ENCODE measurements at regions not wholly inside any gene's neighbourhood (a gene's known extent, or its start where the extent isn't known, plus 50 kb on each side); places are given as distances from the start of the nearest gene placed in this dataset.
"Not testable (repeated sequence)": the region's sequence is repeated elsewhere in the genome, so short reads cannot be mapped to it uniquely, and the experiment has no call there.

DNA sequence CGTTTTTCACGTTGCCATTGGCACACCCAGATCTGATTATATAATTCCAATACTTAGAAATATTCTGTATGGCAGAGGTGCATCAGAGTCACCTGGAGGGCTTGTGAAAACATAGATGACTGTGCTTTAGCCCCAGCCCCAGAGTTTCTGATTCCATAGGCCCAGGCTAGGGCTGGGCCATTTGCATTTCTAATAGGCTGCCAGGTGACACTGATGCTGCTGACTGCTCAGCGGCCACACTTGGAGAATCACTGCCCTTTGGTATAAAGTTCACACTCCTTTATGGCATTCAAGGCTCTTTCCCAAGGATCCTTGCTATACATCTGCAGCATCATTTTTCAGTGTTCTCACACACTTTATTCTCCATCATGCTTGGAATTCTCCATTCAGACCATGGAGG is 137.1 kb downstream of the AKAP11 start:
- in situ Hi-C loops (cut with MboI; ENCODE audit: low pct_unique_long_range_greater_than_20kb in 2 of 9, low sequenced_read_pairs in 9 of 9, unreplicated experiment in 9 of 9), result no loop called here
- H3K4me3 ChIP-seq, result no peak overlapping the region
- WGBS, 10 experiments, result 0 to 86% (median 48%) methylated on average over 1 to 3 of the region's 3 CpGs; no CpG with 5 or more reads in 1 of the 10 experiments
- no peak overlapping the region for H3K27ac ChIP-seq
- H3K4me1 ChIP-seq (replicated peaks in 1 of 2), result no peaks in the 10 kb centered on the region
- no peak for ATAC-seq (replicated peaks in 6 of 8)

DNA sequence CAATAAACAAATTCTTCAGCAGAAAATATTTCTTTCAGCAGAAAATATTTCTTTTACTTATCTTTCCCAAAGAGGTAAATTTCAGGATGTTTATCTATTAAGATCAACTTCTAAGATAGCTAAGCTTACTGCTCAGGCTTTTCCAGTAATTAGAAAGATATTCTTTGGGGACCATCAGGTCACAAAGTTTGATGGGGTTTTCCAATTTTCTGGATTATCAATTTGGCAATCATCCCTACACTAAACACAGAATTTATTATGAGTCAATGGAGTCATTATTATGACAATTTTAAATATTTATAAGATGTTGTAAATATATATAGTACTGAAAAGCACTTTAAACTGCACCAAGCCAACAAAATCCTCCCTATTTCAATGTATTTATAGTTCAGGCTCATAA is 137.6 kb downstream of the AKAP11 start:
- Histone ChIP-seq H3K4me3 (no peak overlapping the region), H3K4me1 (replicated peaks in 1 of 2) (no peaks in the 10 kb centered on the region), H3K27ac (no peak overlapping the region)
- in situ Hi-C loops (cut with MboI; ENCODE audit: low pct_unique_long_range_greater_than_20kb in 2 of 9, low sequenced_read_pairs in 9 of 9, unreplicated experiment in 9 of 9), result no loop called here
- no peak for ATAC-seq (replicated peaks in 6 of 8)

DNA sequence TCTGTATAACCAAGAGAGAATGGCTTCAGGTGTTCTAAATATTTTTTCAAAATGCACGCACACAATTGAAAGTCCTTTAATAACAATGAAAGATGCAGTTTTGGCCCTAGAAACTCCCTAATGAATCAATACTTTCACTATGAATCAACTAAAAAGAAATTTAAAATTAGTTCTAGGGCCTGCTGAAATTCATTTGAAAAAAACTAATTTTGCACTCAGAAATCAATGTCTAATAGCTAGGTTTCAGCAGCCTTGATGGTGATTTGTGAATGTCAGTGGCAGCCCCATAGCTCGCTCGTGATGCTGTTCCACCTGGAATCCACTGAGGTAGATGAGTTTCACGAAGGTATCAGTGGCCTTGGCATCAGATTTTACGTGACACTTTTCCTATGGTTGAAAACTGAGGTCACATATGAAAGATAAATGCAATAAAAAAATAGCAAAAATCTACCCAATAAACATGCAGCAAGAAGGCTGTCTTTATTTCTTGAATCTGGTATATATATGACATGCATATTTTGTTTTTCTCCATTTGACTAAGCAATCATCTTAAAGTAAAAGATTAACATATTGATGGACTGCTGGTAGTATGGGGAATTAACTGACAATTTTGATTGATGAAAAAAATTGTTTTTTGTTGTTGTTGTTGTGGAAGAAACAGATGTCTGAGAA is 141.0 kb downstream of the AKAP11 start:
- H3K4me1 ChIP-seq (replicated peaks in 1 of 2), result no peaks in the 10 kb centered on the region
- H3K27ac ChIP-seq, result no peak overlapping the region
- no peak for ATAC-seq (replicated peaks in 6 of 8)
- WGBS, 10 experiments, result 19 to 97% (median 59%) methylated on average over 2 to 5 of the region's 5 CpGs; no CpG with 5 or more reads in 2 of the 10 experiments
- in situ Hi-C loops (cut with MboI; ENCODE audit: low pct_unique_long_range_greater_than_20kb in 2 of 9, low sequenced_read_pairs in 9 of 9, unreplicated experiment in 9 of 9), result no loop called here
- no peak overlapping the region for H3K4me3 ChIP-seq

DNA sequence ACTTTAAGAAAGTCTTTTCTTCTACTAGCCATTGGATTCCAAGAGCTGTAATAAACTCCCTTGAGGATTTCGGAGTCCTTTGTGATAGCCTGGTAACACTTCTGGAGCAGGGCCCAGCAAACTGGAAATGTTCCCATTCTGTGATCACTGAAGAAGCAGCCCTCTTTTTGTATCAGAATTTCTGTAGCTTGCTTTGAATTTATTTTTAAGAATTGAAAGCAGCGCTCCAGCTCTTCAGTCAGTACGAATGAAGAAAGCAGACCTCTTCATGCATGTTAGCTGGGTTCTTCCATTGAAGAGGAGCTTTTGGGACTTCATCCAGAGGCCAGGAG is 141.5 kb downstream of the AKAP11 start:
- ATAC-seq (replicated peaks in 6 of 8), result no peak
- Histone ChIP-seq H3K4me3 (no peak overlapping the region), H3K27ac (no peak overlapping the region), H3K4me1 (replicated peaks in 1 of 2) (no peaks in the 10 kb centered on the region)
- in situ Hi-C loops (cut with MboI; ENCODE audit: low pct_unique_long_range_greater_than_20kb in 2 of 9, low sequenced_read_pairs in 9 of 9, unreplicated experiment in 9 of 9), result no loop called here
- WGBS, 10 experiments, result 40 to 100% (median 84%) methylated on average over 1 to 3 of the region's 3 CpGs; no CpG with 5 or more reads in 3 of the 10 experiments

DNA sequence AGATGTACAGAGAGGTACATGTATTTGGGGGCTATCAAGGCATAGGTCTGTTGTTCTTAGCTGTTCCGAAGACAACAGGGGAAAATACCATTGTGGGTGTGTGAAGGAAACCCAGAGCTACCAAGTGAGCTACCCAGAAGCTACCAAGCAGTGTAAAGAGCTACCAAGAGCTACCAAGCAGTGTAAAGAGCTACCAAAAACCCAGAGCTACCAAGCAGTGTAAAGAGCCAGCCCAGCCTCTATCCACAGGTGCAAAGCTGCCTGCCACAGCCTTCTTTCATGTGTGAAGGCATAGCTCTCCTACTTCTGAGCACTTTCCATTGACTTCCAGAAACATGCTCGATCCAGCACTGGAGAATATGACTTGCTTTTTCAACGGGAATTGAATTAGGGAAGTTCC is 145.7 kb downstream of the AKAP11 start:
- Histone ChIP-seq H3K4me1 (replicated peaks in 1 of 2) (no peaks in the 10 kb centered on the region), H3K27ac (no peak overlapping the region), H3K4me3 (no peak overlapping the region)
- WGBS, 10 experiments, result 0 to 73% (median 53%) methylated on average over 1 to 3 of the region's 3 CpGs; no CpG with 5 or more reads in 1 of the 10 experiments
- in situ Hi-C loops (cut with MboI; ENCODE audit: low pct_unique_long_range_greater_than_20kb in 2 of 9, low sequenced_read_pairs in 9 of 9, unreplicated experiment in 9 of 9), result no loop called here
- no peak for ATAC-seq (replicated peaks in 6 of 8)

DNA sequence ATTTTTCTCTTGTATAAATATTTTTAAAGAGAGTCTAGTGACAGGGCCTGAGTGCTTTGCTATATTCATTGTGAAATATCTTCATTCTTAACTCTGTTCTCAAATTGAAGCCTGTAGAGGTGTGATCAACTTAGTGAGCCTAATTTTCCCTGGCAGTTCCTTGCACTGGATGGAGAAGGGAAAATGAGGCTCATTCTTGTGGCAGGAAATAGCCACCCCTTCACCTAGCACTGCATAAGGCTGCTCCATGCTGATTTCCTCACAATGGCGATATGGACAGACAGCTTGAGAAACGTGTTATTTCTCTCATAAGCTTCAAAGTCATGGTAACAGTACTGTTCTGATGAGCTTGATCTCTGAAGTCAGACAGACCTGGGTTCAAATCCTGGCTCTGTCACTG is 146.2 kb downstream of the AKAP11 start:
- Histone ChIP-seq H3K27ac (no peak overlapping the region), H3K4me3 (no peak overlapping the region), H3K4me1 (replicated peaks in 1 of 2) (no peaks in the 10 kb centered on the region)
- in situ Hi-C loops (cut with MboI; ENCODE audit: low pct_unique_long_range_greater_than_20kb in 2 of 9, low sequenced_read_pairs in 9 of 9, unreplicated experiment in 9 of 9), result no loop called here
- no peak for ATAC-seq (replicated peaks in 6 of 8)
- WGBS, 10 experiments, result 0 to 100% (median 79%) methylated on average over 1 to 2 of the region's 2 CpGs; no CpG with 5 or more reads in 5 of the 10 experiments

DNA sequence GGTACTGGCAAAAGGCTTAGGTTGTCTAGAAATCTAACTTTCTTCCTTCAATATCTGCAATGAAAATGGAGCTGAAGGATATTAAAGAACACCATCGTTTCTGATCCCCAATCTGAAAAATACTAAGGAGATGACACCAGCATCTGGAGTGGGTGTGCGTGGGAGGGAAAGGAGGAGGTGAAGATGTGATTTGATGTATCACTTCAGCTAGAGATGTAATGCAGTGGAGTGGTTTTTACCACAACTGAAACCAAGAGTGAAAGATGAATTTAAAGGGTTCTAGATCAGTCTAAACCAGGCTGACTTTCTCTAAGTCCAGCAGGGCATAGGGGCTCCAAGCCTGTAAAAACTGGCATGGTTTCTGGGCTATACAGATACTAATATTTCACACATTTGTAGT is 148.4 kb downstream of the AKAP11 start:
- in situ Hi-C loops (cut with MboI; ENCODE audit: low pct_unique_long_range_greater_than_20kb in 2 of 9, low sequenced_read_pairs in 9 of 9, unreplicated experiment in 9 of 9), result no loop called here
- WGBS, 10 experiments, result 0 to 100% (median 60%) methylated on average over 1 to 2 of the region's 2 CpGs; no CpG with 5 or more reads in 5 of the 10 experiments
- H3K27ac ChIP-seq, result no peak overlapping the region
- H3K4me1 ChIP-seq (replicated peaks in 1 of 2), result no peaks in the 10 kb centered on the region
- no peak for ATAC-seq (replicated peaks in 6 of 8)
- H3K4me3 ChIP-seq, result no peak overlapping the region

DNA sequence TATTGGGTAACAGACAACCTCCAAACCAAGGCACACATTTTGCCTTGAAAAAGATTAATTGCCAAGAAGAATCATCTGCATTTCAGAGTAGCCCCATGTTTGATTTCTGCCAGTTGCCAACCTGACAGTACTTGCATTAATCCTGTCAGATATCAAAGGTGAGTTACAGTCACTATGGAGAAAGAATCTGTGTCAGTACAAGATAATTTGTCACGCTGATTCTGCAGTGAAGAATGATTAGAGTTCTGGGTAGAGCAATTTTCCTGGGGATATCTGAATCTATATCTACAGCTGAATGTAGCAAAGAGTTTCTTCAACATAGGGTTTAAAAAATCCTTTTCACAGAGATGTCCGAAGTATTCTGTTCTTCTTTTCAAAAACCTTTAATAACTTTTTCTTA is 150.7 kb downstream of the AKAP11 start:
- ATAC-seq (replicated peaks in 6 of 8), result no peak

DNA sequence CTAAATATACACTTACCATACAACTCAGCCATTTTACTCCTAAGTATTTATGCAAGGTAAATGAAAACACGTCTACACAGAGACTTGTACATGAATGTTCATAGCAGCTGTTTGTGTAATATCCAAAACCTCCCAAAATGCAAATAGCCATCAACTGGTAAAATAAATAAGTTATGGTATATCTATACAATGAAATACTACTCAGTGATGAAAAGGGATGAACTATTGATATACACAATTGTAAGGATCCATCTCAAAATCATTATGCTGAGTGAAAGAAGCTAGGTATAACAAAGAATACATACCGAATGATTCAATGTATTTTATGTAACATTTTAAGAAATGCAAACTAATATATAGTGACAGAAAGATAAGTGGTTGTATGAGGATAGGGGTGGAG is 149.8 kb upstream of the TNFSF11 start:
- no peak overlapping the region for H3K27ac ChIP-seq
- in situ Hi-C loops (cut with MboI; ENCODE audit: low pct_unique_long_range_greater_than_20kb in 2 of 9, low sequenced_read_pairs in 9 of 9, unreplicated experiment in 9 of 9), result no loop called here
- no peaks in the 10 kb centered on the region for H3K4me1 ChIP-seq (replicated peaks in 1 of 2)
- ATAC-seq (replicated peaks in 6 of 8), result no peak
- no peak overlapping the region for H3K4me3 ChIP-seq
- WGBS, 10 experiments, result 4 to 100% (median 54%) methylated on average over 1 to 2 of the region's 2 CpGs; no CpG with 5 or more reads in 2 of the 10 experiments

More for the DNA sequence above, 150.7 kb downstream of the AKAP11 start:
- WGBS, 10 experiments, result 0 to 100% (median 81%) methylated on average over 1 to 2 of the region's 2 CpGs
- in situ Hi-C loops (cut with MboI; ENCODE audit: low pct_unique_long_range_greater_than_20kb in 2 of 9, low sequenced_read_pairs in 9 of 9, unreplicated experiment in 9 of 9), result no loop called here
- H3K27ac ChIP-seq, result no peak overlapping the region
- H3K4me1 ChIP-seq (replicated peaks in 1 of 2), result no peaks in the 10 kb centered on the region
- no peak overlapping the region for H3K4me3 ChIP-seq

DNA sequence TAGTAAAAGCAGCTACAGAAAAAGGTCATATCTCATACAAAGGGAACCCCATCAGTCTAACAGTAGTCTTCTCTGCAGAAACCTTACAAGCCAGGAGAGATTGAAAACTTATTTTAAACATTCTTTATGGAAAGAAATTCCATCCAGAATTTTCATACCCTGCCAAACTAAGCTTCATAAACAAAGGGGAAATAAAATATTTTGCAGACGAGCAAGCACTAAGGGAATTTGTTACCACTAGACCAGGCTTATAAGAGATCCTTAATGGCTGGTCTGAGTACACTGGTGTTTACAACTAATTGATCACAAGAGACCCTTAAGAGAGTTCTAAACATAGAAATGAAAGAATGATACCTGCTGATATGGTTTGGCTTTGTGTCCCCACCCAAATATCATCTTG is 128.6 kb upstream of the TNFSF11 start:
- ATAC-seq (replicated peaks in 6 of 8), result no peak
- Histone ChIP-seq H3K4me3 (no peak overlapping the region), H3K4me1 (replicated peaks in 1 of 2) (no peaks in the 10 kb centered on the region), H3K27ac (no peak overlapping the region)
- 0 to 100% (median 68%) methylated on average over 1 of the region's 1 CpG for WGBS, 10 experiments
- in situ Hi-C loops (cut with MboI; ENCODE audit: low pct_unique_long_range_greater_than_20kb in 2 of 9, low sequenced_read_pairs in 9 of 9, unreplicated experiment in 9 of 9), result no loop called here

DNA sequence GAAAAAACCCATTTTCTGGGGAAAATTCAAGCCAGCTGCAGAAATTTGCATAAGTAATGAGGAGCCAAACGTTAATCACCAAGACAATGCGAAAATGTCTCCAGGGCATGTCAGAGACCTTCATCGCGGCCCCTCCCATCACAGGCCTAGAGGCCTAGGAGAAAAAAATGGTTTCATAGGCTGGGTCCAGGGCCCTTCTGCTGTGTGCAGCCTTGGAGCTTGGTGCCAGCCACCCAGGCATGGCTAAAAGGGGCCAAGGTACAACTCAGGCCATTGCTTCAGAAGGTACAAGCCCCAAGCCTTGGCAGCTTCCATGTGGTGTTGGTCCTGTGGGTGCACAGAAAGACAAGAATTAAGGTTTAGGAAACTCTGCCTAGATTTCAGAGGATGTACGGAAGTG is 127.4 kb upstream of the TNFSF11 start:
- H3K27ac ChIP-seq; H3K4me3 ChIP-seq; in situ Hi-C loops (cut with MboI; ENCODE audit: low pct_unique_long_range_greater_than_20kb in 2 of 9, low sequenced_read_pairs in 9 of 9, unreplicated experiment in 9 of 9); H3K4me1 ChIP-seq (replicated peaks in 1 of 2); ATAC-seq (replicated peaks in 6 of 8): not testable (repeated sequence)
- WGBS, 10 experiments, result 20 to 89% (median 61%) methylated on average over 1 to 5 of the region's 5 CpGs; no CpG with 5 or more reads in 2 of the 10 experiments

DNA sequence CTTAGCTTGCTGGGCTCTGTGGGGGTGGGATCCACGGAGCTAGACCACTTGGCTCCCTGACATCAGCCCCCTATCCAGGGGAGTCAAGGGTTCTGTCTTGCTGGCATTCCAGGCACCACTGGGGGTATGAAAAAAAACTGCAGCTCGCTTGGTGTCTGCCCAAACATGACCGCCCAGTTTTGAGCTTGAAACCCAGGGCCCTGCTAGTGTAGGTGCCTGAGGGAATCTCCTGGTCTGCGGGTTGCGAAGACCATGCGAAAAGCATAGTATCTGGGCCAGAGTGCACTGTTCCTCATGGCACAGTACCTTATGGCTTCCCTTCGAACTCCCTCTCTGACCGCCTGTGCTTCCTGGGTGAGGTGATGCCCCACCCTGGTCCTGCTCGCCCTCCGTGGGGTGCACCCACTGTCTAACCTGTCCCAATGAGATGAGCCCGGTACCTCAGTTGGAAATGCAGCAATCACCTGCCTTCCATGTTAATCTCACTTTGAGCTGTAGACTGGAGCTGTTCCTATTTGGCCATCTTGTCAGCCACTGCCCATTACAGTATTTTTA is 120.8 kb upstream of the TNFSF11 start:
- Histone ChIP-seq H3K4me1 (replicated peaks in 1 of 2) (no peaks in the 10 kb centered on the region), H3K27ac (no peak overlapping the region), H3K4me3 (no peak overlapping the region)
- in situ Hi-C loops (cut with MboI; ENCODE audit: low pct_unique_long_range_greater_than_20kb in 2 of 9, low sequenced_read_pairs in 9 of 9, unreplicated experiment in 9 of 9), result no loop called here
- WGBS, 10 experiments, result 10 to 100% (median 84%) methylated on average over 2 to 6 of the region's 11 CpGs; no CpG with 5 or more reads in 3 of the 10 experiments
- ATAC-seq (replicated peaks in 6 of 8), result no peak

DNA sequence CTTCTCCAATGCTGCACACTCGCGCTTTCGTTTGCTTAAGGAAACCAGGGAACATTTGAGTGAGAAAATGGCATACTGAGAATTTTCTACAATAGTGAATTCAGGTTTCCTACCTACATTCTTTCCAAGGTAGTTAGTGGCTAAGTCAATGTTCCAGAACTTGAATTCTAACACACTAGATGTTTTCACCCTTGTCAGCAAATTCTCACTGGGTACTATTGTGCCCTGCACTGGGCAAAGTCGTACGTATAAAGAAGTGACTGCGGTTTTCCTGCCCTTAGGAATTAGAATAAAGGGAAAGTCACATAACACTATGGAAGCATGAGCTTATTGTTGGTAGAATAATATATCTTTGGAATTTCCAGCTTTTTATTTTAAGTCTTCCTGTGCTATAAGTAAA is 119.2 kb upstream of the TNFSF11 start:
- Histone ChIP-seq H3K27ac (no peak overlapping the region), H3K4me3 (no peak overlapping the region), H3K4me1 (replicated peaks in 1 of 2) (no peaks in the 10 kb centered on the region)
- in situ Hi-C loops (cut with MboI; ENCODE audit: low pct_unique_long_range_greater_than_20kb in 2 of 9, low sequenced_read_pairs in 9 of 9, unreplicated experiment in 9 of 9), result no loop called here
- no peak for ATAC-seq (replicated peaks in 6 of 8)
- 67 to 100% (median 92%) methylated on average over 1 to 6 of the region's 6 CpGs; no CpG with 5 or more reads in 2 of the 10 experiments for WGBS, 10 experiments

DNA sequence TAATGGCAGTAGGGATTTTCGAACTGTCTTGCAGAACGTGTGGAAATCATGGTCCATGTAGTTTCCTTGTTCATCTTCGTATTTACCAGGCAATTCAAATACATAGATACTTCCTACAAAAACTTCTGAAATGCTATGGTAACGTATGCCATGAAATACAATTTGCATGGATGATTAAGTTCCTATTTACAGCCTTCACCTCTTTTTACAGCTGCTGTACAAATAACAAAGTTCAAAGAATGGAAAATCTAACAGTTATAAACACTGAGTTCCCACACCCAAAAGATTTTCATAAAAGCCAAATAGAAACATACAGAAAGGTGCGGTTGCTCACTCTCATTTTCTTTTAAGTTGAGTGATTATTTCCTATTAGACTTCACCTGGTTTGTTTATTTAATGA is 115.8 kb upstream of the TNFSF11 start:
- no peak for ATAC-seq (replicated peaks in 6 of 8)
- Histone ChIP-seq H3K4me1 (replicated peaks in 1 of 2) (no peaks in the 10 kb centered on the region), H3K4me3 (no peak overlapping the region), H3K27ac (no peak overlapping the region)
- WGBS, 10 experiments, result 0 to 93% (median 73%) methylated on average over 1 to 4 of the region's 5 CpGs; no CpG with 5 or more reads in 4 of the 10 experiments
- in situ Hi-C loops (cut with MboI; ENCODE audit: low pct_unique_long_range_greater_than_20kb in 2 of 9, low sequenced_read_pairs in 9 of 9, unreplicated experiment in 9 of 9), result no loop called here
